HL-60 (cell line): ENCODE measurements at regions not wholly inside any gene's neighbourhood (a gene's known extent, or its start where the extent isn't known, plus 50 kb on each side); places are given as distances from the start of the nearest gene placed in this dataset.
"Not testable (repeated sequence)": the region's sequence is repeated elsewhere in the genome, so short reads cannot be mapped to it uniquely, and the experiment has no call there.

ENCODE experiments used
- DNase-seq, 2 experiments: peaks; one replicate each; pipeline ENCODE4 v3.0.0-alpha.2; 2010 to 2020; ENCODE audit warnings: low read depth in 1 of 2, low spot score in 1 of 2
- H3K27ac ChIP-seq: fragments of 250-450 bp; sonication (Bioruptor Pico); replicated peaks from 2 replicates; pipeline ENCODE4 v1.5.1; 2020; ENCODE audit warnings: mild to moderate bottlenecking, moderate library complexity
- H3K27me3 ChIP-seq: fragments of 250-450 bp; sonication (Bioruptor Pico); 2 replicates; pipeline ENCODE4 v1.5.1; 2021; ENCODE audit warnings: mild to moderate bottlenecking, moderate library complexity; ENCODE audit not compliant: insufficient read depth, poor library complexity, severe bottlenecking
- H3K4me3 ChIP-seq: replicated peaks from 2 replicates; pipeline ENCODE4 v1.5.1; 2011; ENCODE audit warnings: mild to moderate bottlenecking, control low read depth, low read length; ENCODE audit not compliant: insufficient read depth
- GABPA ChIP-seq: IDR thresholded peaks from 2 replicates; pipeline ENCODE4 v1.6.1; 2012; ENCODE audit warnings: low read depth
- POLR2AphosphoS5 ChIP-seq: IDR thresholded peaks from 2 replicates; pipeline ENCODE4 v1.6.1; 2012; ENCODE audit warnings: low read depth
- SPI1 ChIP-seq: IDR thresholded peaks from 2 replicates; pipeline ENCODE4 v1.6.1; 2012; ENCODE audit warnings: low read depth, mild to moderate bottlenecking, borderline replicate concordance
- TF ChIP-seq, protein P1 (sequence below): IDR thresholded peaks from 2 replicates; pipeline ENCODE4 v1.6.1; 2012; ENCODE audit warnings: low read depth; ENCODE audit not compliant: insufficient replicate concordance
- TF ChIP-seq, protein P2 (sequence below): IDR thresholded peaks from one replicate; pipeline ENCODE4 v1.5.1; 2011; ENCODE audit warnings: low read length, control low read depth, inconsistent platforms; ENCODE audit not compliant: insufficient read depth

DNA sequence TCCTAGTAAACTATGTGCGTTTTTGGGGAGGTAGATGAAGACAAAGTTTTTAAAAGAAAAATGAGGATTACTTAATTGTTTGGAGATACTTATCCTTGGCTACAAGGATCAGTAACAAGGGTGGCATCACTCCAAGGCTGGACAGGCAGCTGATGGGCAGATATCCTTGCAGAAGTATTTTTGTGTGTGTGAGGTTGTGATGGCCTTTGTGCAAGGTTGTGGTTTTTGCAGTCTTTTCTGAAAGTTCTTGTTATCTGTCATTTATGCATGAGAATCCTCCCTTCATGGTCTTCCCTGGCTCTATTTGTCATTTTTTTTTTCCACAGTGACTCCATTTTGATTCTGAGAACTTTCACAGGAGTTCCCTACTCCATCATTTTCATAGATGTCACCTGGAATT lies 96.0 kb upstream of the C1GALT1C1 start:
- Histone ChIP-seq H3K4me3 (no peak overlapping the region), H3K27ac (no peak overlapping the region), H3K27me3 (no peaks in the 10 kb centered on the region)
- no peak for DNase-seq
- TF ChIP-seq, protein P1, sequence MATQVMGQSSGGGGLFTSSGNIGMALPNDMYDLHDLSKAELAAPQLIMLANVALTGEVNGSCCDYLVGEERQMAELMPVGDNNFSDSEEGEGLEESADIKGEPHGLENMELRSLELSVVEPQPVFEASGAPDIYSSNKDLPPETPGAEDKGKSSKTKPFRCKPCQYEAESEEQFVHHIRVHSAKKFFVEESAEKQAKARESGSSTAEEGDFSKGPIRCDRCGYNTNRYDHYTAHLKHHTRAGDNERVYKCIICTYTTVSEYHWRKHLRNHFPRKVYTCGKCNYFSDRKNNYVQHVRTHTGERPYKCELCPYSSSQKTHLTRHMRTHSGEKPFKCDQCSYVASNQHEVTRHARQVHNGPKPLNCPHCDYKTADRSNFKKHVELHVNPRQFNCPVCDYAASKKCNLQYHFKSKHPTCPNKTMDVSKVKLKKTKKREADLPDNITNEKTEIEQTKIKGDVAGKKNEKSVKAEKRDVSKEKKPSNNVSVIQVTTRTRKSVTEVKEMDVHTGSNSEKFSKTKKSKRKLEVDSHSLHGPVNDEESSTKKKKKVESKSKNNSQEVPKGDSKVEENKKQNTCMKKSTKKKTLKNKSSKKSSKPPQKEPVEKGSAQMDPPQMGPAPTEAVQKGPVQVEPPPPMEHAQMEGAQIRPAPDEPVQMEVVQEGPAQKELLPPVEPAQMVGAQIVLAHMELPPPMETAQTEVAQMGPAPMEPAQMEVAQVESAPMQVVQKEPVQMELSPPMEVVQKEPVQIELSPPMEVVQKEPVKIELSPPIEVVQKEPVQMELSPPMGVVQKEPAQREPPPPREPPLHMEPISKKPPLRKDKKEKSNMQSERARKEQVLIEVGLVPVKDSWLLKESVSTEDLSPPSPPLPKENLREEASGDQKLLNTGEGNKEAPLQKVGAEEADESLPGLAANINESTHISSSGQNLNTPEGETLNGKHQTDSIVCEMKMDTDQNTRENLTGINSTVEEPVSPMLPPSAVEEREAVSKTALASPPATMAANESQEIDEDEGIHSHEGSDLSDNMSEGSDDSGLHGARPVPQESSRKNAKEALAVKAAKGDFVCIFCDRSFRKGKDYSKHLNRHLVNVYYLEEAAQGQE = no peak
- TF ChIP-seq, protein P2, sequence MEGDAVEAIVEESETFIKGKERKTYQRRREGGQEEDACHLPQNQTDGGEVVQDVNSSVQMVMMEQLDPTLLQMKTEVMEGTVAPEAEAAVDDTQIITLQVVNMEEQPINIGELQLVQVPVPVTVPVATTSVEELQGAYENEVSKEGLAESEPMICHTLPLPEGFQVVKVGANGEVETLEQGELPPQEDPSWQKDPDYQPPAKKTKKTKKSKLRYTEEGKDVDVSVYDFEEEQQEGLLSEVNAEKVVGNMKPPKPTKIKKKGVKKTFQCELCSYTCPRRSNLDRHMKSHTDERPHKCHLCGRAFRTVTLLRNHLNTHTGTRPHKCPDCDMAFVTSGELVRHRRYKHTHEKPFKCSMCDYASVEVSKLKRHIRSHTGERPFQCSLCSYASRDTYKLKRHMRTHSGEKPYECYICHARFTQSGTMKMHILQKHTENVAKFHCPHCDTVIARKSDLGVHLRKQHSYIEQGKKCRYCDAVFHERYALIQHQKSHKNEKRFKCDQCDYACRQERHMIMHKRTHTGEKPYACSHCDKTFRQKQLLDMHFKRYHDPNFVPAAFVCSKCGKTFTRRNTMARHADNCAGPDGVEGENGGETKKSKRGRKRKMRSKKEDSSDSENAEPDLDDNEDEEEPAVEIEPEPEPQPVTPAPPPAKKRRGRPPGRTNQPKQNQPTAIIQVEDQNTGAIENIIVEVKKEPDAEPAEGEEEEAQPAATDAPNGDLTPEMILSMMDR = no peak
- TF ChIP-seq POLR2AphosphoS5 (no peak), GABPA (no peak), SPI1 (no peak)

DNA sequence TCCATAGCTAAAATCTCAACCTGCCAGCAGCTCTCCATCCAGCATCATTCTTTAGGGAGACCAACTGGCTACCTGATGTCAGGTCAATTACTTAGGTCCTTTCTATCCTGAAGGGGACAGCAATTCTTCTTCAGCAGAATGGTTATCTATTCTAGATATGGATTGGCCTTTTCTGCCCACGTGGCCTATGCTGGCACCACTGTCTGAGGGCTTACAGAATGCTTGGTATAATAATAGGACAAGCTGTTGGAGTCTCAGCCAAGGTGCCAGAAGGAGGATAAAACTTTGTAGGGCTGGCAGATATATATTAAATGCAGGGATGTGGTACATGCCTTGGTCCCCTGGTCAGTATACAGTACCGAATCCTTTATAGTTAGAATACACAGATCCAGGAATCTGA lies 89.8 kb upstream of the C1GALT1C1 start:
- Histone ChIP-seq H3K27me3 (no peaks in the 10 kb centered on the region), H3K4me3 (no peak overlapping the region), H3K27ac (no peak overlapping the region)
- TF ChIP-seq, protein P2 = no peak
- TF ChIP-seq GABPA (no peak), SPI1 (no peak)
- DNase-seq = no peak

DNA sequence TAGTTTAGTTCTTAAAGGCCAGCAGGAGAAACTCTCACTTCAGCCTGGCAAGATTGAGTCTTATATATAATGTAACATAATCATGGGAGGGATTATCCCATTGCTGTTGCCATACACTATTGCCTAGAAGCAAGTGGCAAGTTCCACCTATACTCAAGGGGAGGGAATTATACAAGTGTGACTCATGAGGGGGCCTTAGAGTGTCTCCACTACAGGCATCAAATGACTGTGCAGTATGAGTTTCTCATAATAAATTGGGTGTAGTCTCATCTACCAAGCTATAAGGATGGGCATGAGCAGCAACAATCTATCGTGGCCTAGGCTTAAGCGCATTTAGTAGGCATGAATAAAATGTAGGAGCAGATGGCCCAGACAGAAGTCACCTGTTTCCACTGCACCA lies 89.1 kb upstream of the C1GALT1C1 start:
- TF ChIP-seq, protein P2 = no peak
- no peak for TF ChIP-seq GABPA
- TF ChIP-seq SPI1 = no peak
- TF ChIP-seq, protein P1 = no peak
- TF ChIP-seq POLR2AphosphoS5 = no peak
- DNase-seq = no peak
- no peak overlapping the region for H3K4me3 ChIP-seq
- no peaks in the 10 kb centered on the region for H3K27me3 ChIP-seq
- H3K27ac ChIP-seq = no peak overlapping the region

DNA sequence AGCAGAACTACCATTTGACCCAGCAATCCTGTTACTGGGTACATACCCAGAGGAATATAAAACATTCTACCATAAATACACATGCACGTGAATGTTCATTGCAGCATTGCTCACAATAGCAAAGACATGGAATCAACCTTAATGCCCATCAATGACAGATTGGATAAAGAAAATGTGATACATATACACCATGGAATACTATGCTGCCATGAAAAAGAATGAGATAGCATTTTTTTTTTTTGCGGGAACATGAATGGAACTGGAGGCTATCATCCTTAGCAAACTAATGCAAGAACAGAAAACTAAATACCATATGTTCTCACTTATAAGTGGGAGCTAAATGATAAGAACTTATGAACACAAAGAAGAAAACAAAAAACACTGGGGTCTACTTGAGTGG lies 72.5 kb upstream of the C1GALT1C1 start:
- DNase-seq, H3K4me3 ChIP-seq, H3K27me3 ChIP-seq, H3K27ac ChIP-seq: not testable (repeated sequence)
